ENCODE measurements at regions not wholly inside any gene's neighbourhood (a gene's known extent, or its start where the extent isn't known, plus 50 kb on each side); places are given as distances from the start of the nearest gene placed in this dataset.
"Not testable (repeated sequence)": the region's sequence is repeated elsewhere in the genome, so short reads cannot be mapped to it uniquely, and the experiment has no call there.

GRCh38 chr3:150271591-150271960 lies 136.5 kb upstream of the TSC22D2 start:
- no TSS peak for BruUV-seq (replicated peaks)
- no peaks in the 10 kb centered on the region for H3K27me3 ChIP-seq (replicated peaks; ENCODE audit: insufficient read depth, low read depth, low read length, poor library complexity)
- no peaks in the 10 kb centered on the region for H3K36me3 ChIP-seq (ENCODE audit: insufficient read depth, low read length, poor library complexity, severe bottlenecking)
- H3K27ac ChIP-seq (ENCODE audit: low read depth, low read length, poor library complexity, severe bottlenecking), result no peak overlapping the region
- CTCF ChIA-PET, result interaction anchor here (0.6 kb wide), 1 partner anchor 89 kb away, joined by 3 read pairs; no protein-coding TSS in a partner anchor
- TF ChIP-seq CTCF (conservative IDR thresholded peaks at IDR 0.05; ENCODE audit: low read depth, low read length), result no peak
- no peak for TF ChIP-seq EZH2 (IDR thresholded peaks at IDR 0.05; ENCODE audit: borderline replicate concordance, low read depth, low read length, poor library complexity, severe bottlenecking)
- POLR2A ChIA-PET (ENCODE audit: low non-redundant PET), result no interaction called here
- H3K9me3 ChIP-seq (ENCODE audit: low read depth, low read length, poor library complexity, severe bottlenecking), result no peaks in the 10 kb centered on the region
- peaks cover 5% of the 10 kb centered on the region for H3K4me1 ChIP-seq (ENCODE audit: insufficient read depth, low read length, poor library complexity, severe bottlenecking)
- intact Hi-C loops (cut with micrococcal nuclease; ENCODE audit: unreplicated experiment), result no loop called here
- DNase-seq (ENCODE audit: low spot score), result no peak
- no peak overlapping the region for H3K4me3 ChIP-seq (ENCODE audit: low read depth, low read length, poor library complexity, severe bottlenecking)

GRCh38 chr3:150270883-150271590 lies 137.1 kb upstream of the TSC22D2 start:
- no peak overlapping the region for H3K27ac ChIP-seq (ENCODE audit: low read depth, low read length, poor library complexity, severe bottlenecking)
- H3K4me1 ChIP-seq (ENCODE audit: insufficient read depth, low read length, poor library complexity, severe bottlenecking), result peaks cover 9% of the 10 kb centered on the region
- DNase-seq (ENCODE audit: low spot score), result no peak
- intact Hi-C loops (cut with micrococcal nuclease; ENCODE audit: unreplicated experiment), result no loop called here
- no peaks in the 10 kb centered on the region for H3K36me3 ChIP-seq (ENCODE audit: insufficient read depth, low read length, poor library complexity, severe bottlenecking)
- H3K9me3 ChIP-seq (ENCODE audit: low read depth, low read length, poor library complexity, severe bottlenecking), result no peaks in the 10 kb centered on the region
- ChIA-PET CTCF (interaction anchor here (0.6 kb wide), 1 partner anchor 89 kb away, joined by 3 read pairs; no protein-coding TSS in a partner anchor), POLR2A (ENCODE audit: low non-redundant PET) (no interaction called here)
- H3K27me3 ChIP-seq (replicated peaks; ENCODE audit: insufficient read depth, low read depth, low read length, poor library complexity), result no peaks in the 10 kb centered on the region
- no peak for TF ChIP-seq CTCF (conservative IDR thresholded peaks at IDR 0.05; ENCODE audit: low read depth, low read length)
- TF ChIP-seq EZH2 (IDR thresholded peaks at IDR 0.05; ENCODE audit: borderline replicate concordance, low read depth, low read length, poor library complexity, severe bottlenecking), result no peak
- no peak overlapping the region for H3K4me3 ChIP-seq (ENCODE audit: low read depth, low read length, poor library complexity, severe bottlenecking)
- no TSS peak for BruUV-seq (replicated peaks)

- H3K36me3 ChIP-seq (ENCODE audit: insufficient read depth, low read length, poor library complexity, severe bottlenecking); CTCF ChIA-PET; H3K9me3 ChIP-seq (ENCODE audit: low read depth, low read length, poor library complexity, severe bottlenecking); POLR2A ChIA-PET (ENCODE audit: low non-redundant PET); H3K27me3 ChIP-seq (replicated peaks; ENCODE audit: insufficient read depth, low read depth, low read length, poor library complexity); H3K4me3 ChIP-seq (ENCODE audit: low read depth, low read length, poor library complexity, severe bottlenecking); DNase-seq (ENCODE audit: low spot score); H3K27ac ChIP-seq (ENCODE audit: low read depth, low read length, poor library complexity, severe bottlenecking); BruUV-seq (replicated peaks); intact Hi-C loops (cut with micrococcal nuclease; ENCODE audit: unreplicated experiment): not testable (repeated sequence)
- peaks cover 14% of the 10 kb centered on the region for H3K4me1 ChIP-seq (ENCODE audit: insufficient read depth, low read length, poor library complexity, severe bottlenecking)
These were observed 137.7 kb upstream of the TSC22D2 start for GRCh38 chr3:150270444-150270843.

GRCh38 chr3:150269526-150269925 lies 138.6 kb upstream of the TSC22D2 start:
- no peak for DNase-seq (ENCODE audit: low spot score)
- ChIA-PET POLR2A (ENCODE audit: low non-redundant PET) (no interaction called here), CTCF (no interaction called here)
- Histone ChIP-seq H3K9me3 (ENCODE audit: low read depth, low read length, poor library complexity, severe bottlenecking) (no peaks in the 10 kb centered on the region), H3K36me3 (ENCODE audit: insufficient read depth, low read length, poor library complexity, severe bottlenecking) (no peaks in the 10 kb centered on the region), H3K27ac (ENCODE audit: low read depth, low read length, poor library complexity, severe bottlenecking) (no peak overlapping the region), H3K27me3 (replicated peaks; ENCODE audit: insufficient read depth, low read depth, low read length, poor library complexity) (no peaks in the 10 kb centered on the region), H3K4me3 (ENCODE audit: low read depth, low read length, poor library complexity, severe bottlenecking) (no peak overlapping the region), H3K4me1 (ENCODE audit: insufficient read depth, low read length, poor library complexity, severe bottlenecking) (peaks cover 22% of the 10 kb centered on the region)
- TF ChIP-seq CTCF (conservative IDR thresholded peaks at IDR 0.05; ENCODE audit: low read depth, low read length) (no peak), EZH2 (IDR thresholded peaks at IDR 0.05; ENCODE audit: borderline replicate concordance, low read depth, low read length, poor library complexity, severe bottlenecking) (no peak)
- no TSS peak for BruUV-seq (replicated peaks)
- intact Hi-C loops (cut with micrococcal nuclease; ENCODE audit: unreplicated experiment), result no loop called here
